ENCODE measurements at regions not wholly inside any gene's neighbourhood (a gene's known extent, or its start where the extent isn't known, plus 50 kb on each side); places are given as distances from the start of the nearest gene placed in this dataset.

GRCh38 chr2:42888321-42889245, 96.2 kb upstream of the HAAO start:
- 85 to 91% methylated on average over 5 of the region's 5 CpGs for WGBS, 2 donors

GRCh38 chr2:42886921-42887320, 94.5 kb upstream of the HAAO start:
- Histone ChIP-seq H3K4me3 (no peak overlapping the region), H3K27me3 (ENCODE audit: control insufficient read depth in 3 of 3, insufficient read depth in 3 of 3, low read length in 2 of 3) (no peaks in the 10 kb centered on the region), H3K9me3 (ENCODE audit: control insufficient read depth in 4 of 4, insufficient read depth in 3 of 4, low read length in 3 of 4) (peaks cover 0 to 5% (median 0%) of the 10 kb centered on the region in 4 donors), H3K36me3 (ENCODE audit: control insufficient read depth in 4 of 4, insufficient read depth in 4 of 4, low read length in 4 of 4) (no peaks in the 10 kb centered on the region), H3K9ac (ENCODE audit: insufficient read depth in 1 of 2, low read length in 2 of 2) (no peak overlapping the region), H3K27ac (ENCODE audit: low read depth in 1 of 2, low read length in 1 of 2) (no peak overlapping the region), H3K4me1 (ENCODE audit: control insufficient read depth in 5 of 5, insufficient read depth in 5 of 5, low read length in 5 of 5) (peaks cover 0 to 2% (median 0%) of the 10 kb centered on the region in 5 donors)
- TF ChIP-seq CTCF (IDR thresholded peaks at IDR 0.05; ENCODE audit: control extremely low read depth, extremely low read depth), result no peak
- no peak for DNase-seq
- WGBS, 2 donors, result 74 to 90% methylated on average over 7 of the region's 7 CpGs
- ATAC-seq (ENCODE audit: insufficient read depth, low FRiP score), result no peak

More at GRCh38 chr2:42888321-42889245, 96.2 kb upstream of the HAAO start:
- DNase-seq (no peak), ATAC-seq (ENCODE audit: insufficient read depth, low FRiP score) (no peak)
- TF ChIP-seq CTCF (IDR thresholded peaks at IDR 0.05; ENCODE audit: control extremely low read depth, extremely low read depth), result no peak
- Histone ChIP-seq H3K27ac (ENCODE audit: low read depth in 1 of 2, low read length in 1 of 2) (no peak overlapping the region), H3K4me3 (no peak overlapping the region), H3K36me3 (ENCODE audit: control insufficient read depth in 4 of 4, insufficient read depth in 4 of 4, low read length in 4 of 4) (no peaks in the 10 kb centered on the region), H3K9me3 (ENCODE audit: control insufficient read depth in 4 of 4, insufficient read depth in 3 of 4, low read length in 3 of 4) (peaks cover 0 to 5% (median 0%) of the 10 kb centered on the region in 4 donors), H3K9ac (ENCODE audit: insufficient read depth in 1 of 2, low read length in 2 of 2) (no peak overlapping the region), H3K27me3 (ENCODE audit: control insufficient read depth in 3 of 3, insufficient read depth in 3 of 3, low read length in 2 of 3) (no peaks in the 10 kb centered on the region), H3K4me1 (ENCODE audit: control insufficient read depth in 5 of 5, insufficient read depth in 5 of 5, low read length in 5 of 5) (peaks cover 0 to 2% (median 0%) of the 10 kb centered on the region in 5 donors)

- no peaks in the 10 kb centered on the region for H3K9me3 ChIP-seq (ENCODE audit: control insufficient read depth in 4 of 4, insufficient read depth in 3 of 4, low read length in 3 of 4)
- DNase-seq (no peak), ATAC-seq (ENCODE audit: insufficient read depth, low FRiP score) (no peak)
- no peak overlapping the region for H3K9ac ChIP-seq (ENCODE audit: insufficient read depth in 1 of 2, low read length in 2 of 2)
- H3K36me3 ChIP-seq (ENCODE audit: control insufficient read depth in 4 of 4, insufficient read depth in 4 of 4, low read length in 4 of 4), result no peaks in the 10 kb centered on the region
- no peaks in the 10 kb centered on the region for H3K27me3 ChIP-seq (ENCODE audit: control insufficient read depth in 3 of 3, insufficient read depth in 3 of 3, low read length in 2 of 3)
- TF ChIP-seq CTCF (IDR thresholded peaks at IDR 0.05; ENCODE audit: control extremely low read depth, extremely low read depth), result no peak
- no peak overlapping the region for H3K4me3 ChIP-seq
- WGBS, 2 donors, result 87 to 100% methylated on average over 1 of the region's 1 CpG
- H3K4me1 ChIP-seq (ENCODE audit: control insufficient read depth in 5 of 5, insufficient read depth in 5 of 5, low read length in 5 of 5), result peaks cover 0 to 30% (median 2%) of the 10 kb centered on the region in 5 donors
- no peak overlapping the region for H3K27ac ChIP-seq (ENCODE audit: low read depth in 1 of 2, low read length in 1 of 2)
Measured at GRCh38 chr2:42882756-42883155, 90.4 kb upstream of the HAAO start.
